HCT116 (cell line): ENCODE measurements at regions not wholly inside any gene's neighbourhood (a gene's known extent, or its start where the extent isn't known, plus 50 kb on each side); places are given as distances from the start of the nearest gene placed in this dataset.

ENCODE experiments used
- ATAC-seq: fragments of 200-7000 bp; cut with Tn5 transposase; 2 replicates; pipeline ENCODE4 v1.9.1; 2020; ENCODE audit warnings: mild to moderate bottlenecking, moderate library complexity
- BruUV-seq: library from RNA; stranded (reverse); fragments of 400-500 nt; replicated peaks from 2 replicates; lab custom pipeline; 2021; lab: Mats Ljungman, UMichigan
- CTCF ChIA-PET: fragments of 300-600 bp; sonication (Branson Sonifier 250); formaldehyde crosslinking; loops from one replicate; lab custom pipeline; 2021; ENCODE audit warnings: antibody characterized with exemption; lab: Charles Lee
- POLR2A ChIA-PET: fragments of 300-600, 350-600 bp; sonication (Branson Sonifier 250); formaldehyde crosslinking; loops from one replicate; lab custom pipeline; 2021; ENCODE audit warnings: antibody characterized with exemption; lab: Charles Lee
- RAD21 ChIA-PET, 2 experiments: fragments of 300-600 bp; sonication (Branson Sonifier 250); formaldehyde crosslinking; loops; one replicate each; lab custom pipeline; 2023; ENCODE audit warnings: low total read pairs in 2 of 2; ENCODE audit not compliant: uncharacterized antibody in 2 of 2, unreplicated experiment in 2 of 2, low non-redundant PET in 1 of 2; lab: Charles Lee
- DNase-seq: peaks from one replicate; pipeline ENCODE4 v3.0.0-alpha.2; 2010; ENCODE audit warnings: low read depth, low spot score
- H2AFZ ChIP-seq: fragments of 200-600 bp; shearing (Covaris generic), sonication (generic); 2 replicates; pipeline ENCODE4 v1.6.1; 2017; ENCODE audit warnings: low read depth, mixed run types, mixed read lengths, antibody characterized with exemption, low read length; ENCODE audit not compliant: poor library complexity, severe bottlenecking
- H3K27ac ChIP-seq: 2 replicates; pipeline ENCODE4 v1.5.1; 2012; ENCODE audit warnings: low read depth, low read length
- H3K27me3 ChIP-seq: fragments of 200-600 bp; sonication (generic); 2 replicates; pipeline ENCODE4 v1.6.1; 2016; ENCODE audit warnings: mixed run types, low read length, mixed read lengths; ENCODE audit not compliant: insufficient read depth
- H3K36me3 ChIP-seq, 2 experiments: fragments of 200-500 bp in 1 of 2; fragments of 200-600 bp in 1 of 2; sonication (Bioruptor generic) in 1 of 2; sonication (generic) in 1 of 2; 2 replicates each; pipeline versions ENCODE4 v1.5.1 to v1.6.1; 2014 to 2016; ENCODE audit warnings: low read length in 2 of 2, inconsistent platforms in 1 of 2, mixed read lengths in 1 of 2, mixed run types in 1 of 2; ENCODE audit not compliant: insufficient read depth in 2 of 2, control insufficient read depth in 1 of 2
- H3K4me1 ChIP-seq, 2 experiments: fragments of 200-600 bp in 1 of 2; sonication (generic) in 1 of 2; 2 replicates each; pipeline versions ENCODE4 v1.5.1 to v1.6.1; 2012 to 2017; ENCODE audit warnings: low read length in 2 of 2, inconsistent platforms in 1 of 2, mild to moderate bottlenecking in 1 of 2, mixed read lengths in 1 of 2, mixed run types in 1 of 2, moderate library complexity in 1 of 2; ENCODE audit not compliant: insufficient read depth in 2 of 2, control insufficient read depth in 1 of 2
- H3K4me2 ChIP-seq: fragments of 200-600 bp; sonication (generic); 2 replicates; pipeline ENCODE4 v1.6.1; 2017; ENCODE audit warnings: mixed run types, low read length, mixed read lengths
- H3K4me3 ChIP-seq, 2 experiments: fragments of 200-600 bp in 1 of 2; sonication (generic) in 1 of 2; replicated peaks in 1 of 2; 2 replicates each; pipeline ENCODE4 v1.5.1; 2011 to 2016; ENCODE audit warnings: low read length in 2 of 2, control low read depth in 1 of 2, low read depth in 1 of 2, mild to moderate bottlenecking in 1 of 2, mixed read lengths in 1 of 2, mixed run types in 1 of 2
- H3K79me2 ChIP-seq: fragments of 200-600 bp; sonication (generic); 2 replicates; pipeline ENCODE4 v1.6.1; 2017; ENCODE audit warnings: mild to moderate bottlenecking, mixed run types, low read length, moderate library complexity, mixed read lengths; ENCODE audit not compliant: insufficient read depth
- H3K9ac ChIP-seq: fragments of 200-600 bp; sonication (generic); 2 replicates; pipeline ENCODE4 v1.6.1; 2016; ENCODE audit warnings: low read length, mixed read lengths
- H3K9me2 ChIP-seq: fragments of 200-600 bp; sonication (generic), shearing (Covaris generic); 2 replicates; pipeline ENCODE4 v1.6.1; 2017; ENCODE audit warnings: mixed run types, mild to moderate bottlenecking, moderate library complexity; ENCODE audit not compliant: insufficient read depth
- H3K9me3 ChIP-seq, 2 experiments: fragments of 200-500 bp in 1 of 2; fragments of 200-600 bp in 1 of 2; sonication (Bioruptor generic) in 1 of 2; sonication (generic) in 1 of 2; 2 replicates each; pipeline ENCODE4 v1.6.1; 2014 to 2017; ENCODE audit warnings: low read length in 2 of 2, mixed read lengths in 2 of 2, inconsistent platforms in 1 of 2, low read depth in 1 of 2, mild to moderate bottlenecking in 1 of 2, mixed run types in 1 of 2, moderate library complexity in 1 of 2; ENCODE audit not compliant: control insufficient read depth in 1 of 2, insufficient read depth in 1 of 2
- H4K20me1 ChIP-seq: fragments of 200-600 bp; sonication (generic), shearing (Covaris generic); 2 replicates; pipeline ENCODE4 v1.6.1; 2017; ENCODE audit warnings: mixed run types, mild to moderate bottlenecking, moderate library complexity; ENCODE audit not compliant: insufficient read depth
- CBX3 ChIP-seq: IDR thresholded peaks from 2 replicates; pipeline ENCODE4 v1.6.1; 2012; ENCODE audit warnings: low read depth
- CEBPB ChIP-seq: IDR thresholded peaks from 2 replicates; pipeline ENCODE4 v1.6.1; 2012; ENCODE audit warnings: low read depth
- EGR1 ChIP-seq: IDR thresholded peaks from 2 replicates; pipeline ENCODE4 v1.6.1; 2012; ENCODE audit warnings: low read depth
- ELF1 ChIP-seq: IDR thresholded peaks from 2 replicates; pipeline ENCODE4 v1.6.1; 2012; ENCODE audit warnings: low read depth, borderline replicate concordance
- FOSL1 ChIP-seq: IDR thresholded peaks from 2 replicates; pipeline ENCODE4 v1.6.1; 2012; ENCODE audit warnings: low read depth
- JUND ChIP-seq: IDR thresholded peaks from 2 replicates; pipeline ENCODE4 v1.6.1; 2012
- MAX ChIP-seq: IDR thresholded peaks from 2 replicates; pipeline ENCODE4 v1.6.1; 2012
- POLR2A ChIP-seq: IDR thresholded peaks from 2 replicates; pipeline ENCODE4 v1.7.0; 2011; ENCODE audit warnings: borderline replicate concordance; ENCODE audit not compliant: insufficient read depth, insufficient read length; ENCODE audit errors: extremely low read depth
- POLR2AphosphoS5 ChIP-seq: IDR thresholded peaks from 2 replicates; pipeline ENCODE4 v1.6.1; 2011; ENCODE audit warnings: mild to moderate bottlenecking, low read depth, low read length, moderate library complexity
- RAD21 ChIP-seq: IDR thresholded peaks from 2 replicates; pipeline ENCODE4 v1.6.1; 2012; ENCODE audit warnings: low read depth, mild to moderate bottlenecking
- SIN3A ChIP-seq: IDR thresholded peaks from 2 replicates; pipeline ENCODE4 v1.6.1; 2012; ENCODE audit warnings: low read depth
- SP1 ChIP-seq: IDR thresholded peaks from 2 replicates; pipeline ENCODE4 v1.6.1; 2012; ENCODE audit warnings: low read depth
- SRF ChIP-seq: IDR thresholded peaks from 2 replicates; pipeline ENCODE4 v1.6.1; 2012; ENCODE audit warnings: low read depth
- TCF7L2 ChIP-seq: IDR thresholded peaks from 2 replicates; pipeline ENCODE4 v1.7.0; 2011; ENCODE audit warnings: borderline replicate concordance, inconsistent platforms; ENCODE audit not compliant: insufficient read depth, insufficient read length; ENCODE audit errors: extremely low read depth
- YY1 ChIP-seq: IDR thresholded peaks from 2 replicates; pipeline ENCODE4 v1.6.1; 2011; ENCODE audit warnings: low read length, low read depth, moderate library complexity, mild to moderate bottlenecking; ENCODE audit not compliant: insufficient replicate concordance; ENCODE audit errors: extremely low read depth
- ZFX ChIP-seq: fragments of 450-650 bp; IDR thresholded peaks from 2 replicates; pipeline ENCODE4 v1.6.1; 2017
- ZNF274 ChIP-seq: fragments of 200-500 bp; sonication (Bioruptor generic); IDR thresholded peaks from 2 replicates; pipeline ENCODE4 v1.6.1; 2014; ENCODE audit warnings: mild to moderate bottlenecking, low read depth, low read length, inconsistent platforms
- intact Hi-C: fragments of 100-400 bp; cut with micrococcal nuclease; formaldehyde crosslinking; loops from 2 replicates; pipeline ENCODE4 v1.10.0; 2022
- TF ChIP-seq, protein P1 (sequence below): IDR thresholded peaks from 2 replicates; pipeline ENCODE4 v1.6.1; 2012; ENCODE audit warnings: low read depth

DNA sequence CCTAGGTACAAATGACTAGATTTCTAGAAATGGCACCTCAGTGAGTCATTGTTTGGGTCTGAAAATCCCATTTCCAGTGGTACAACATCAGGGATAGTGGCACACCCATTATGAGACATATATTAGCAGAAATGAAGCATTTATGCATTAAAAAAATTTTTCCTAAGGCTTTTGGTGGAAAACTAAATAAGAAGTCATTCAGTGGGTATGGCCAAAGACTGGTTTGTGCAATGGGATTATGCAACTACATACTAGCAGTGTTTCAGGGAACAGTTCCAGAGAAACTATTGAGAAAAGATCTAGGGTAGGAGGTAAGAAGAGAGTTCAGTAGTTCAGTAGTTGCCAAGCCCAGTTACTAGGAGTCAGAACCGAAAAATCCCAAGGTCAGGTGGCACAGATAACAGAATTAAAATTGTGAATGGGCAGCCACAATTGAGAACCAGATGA, 106.5 kb upstream of the HAPLN1 start (continued):
- TF ChIP-seq RAD21: no peak
- TF ChIP-seq SP1: no peak
- TF ChIP-seq CBX3: no peak

- H3K4me1 ChIP-seq: no peaks in the 10 kb centered on the region
- POLR2A ChIA-PET: no interaction called here
- no peak overlapping the region for H3K27ac ChIP-seq
- no peak overlapping the region for H3K9ac ChIP-seq
- H3K4me2 ChIP-seq: no peak overlapping the region
- no TSS peak for BruUV-seq
- DNase-seq (no peak), ATAC-seq (no peak)
- H2AFZ ChIP-seq: no peak overlapping the region
- H3K27me3 ChIP-seq: no peaks in the 10 kb centered on the region
- H3K9me2 ChIP-seq: no peaks in the 10 kb centered on the region
- no peaks in the 10 kb centered on the region for H3K9me3 ChIP-seq
- RAD21 ChIA-PET: no interaction called here
- H3K36me3 ChIP-seq: no peaks in the 10 kb centered on the region
- no peaks in the 10 kb centered on the region for H4K20me1 ChIP-seq
- CTCF ChIA-PET: no interaction called here
- no peak overlapping the region for H3K4me3 ChIP-seq
- TF ChIP-seq SP1 (no peak), EGR1 (no peak), SIN3A (no peak), ELF1 (no peak), SRF (no peak), CEBPB (no peak), TCF7L2 (no peak), ZNF274 (no peak), MAX (no peak), FOSL1 (no peak), CBX3 (no peak), YY1 (no peak), ZFX (no peak), JUND (no peak), POLR2AphosphoS5 (no peak), RAD21 (no peak), POLR2A (no peak)
- TF ChIP-seq, protein P1, sequence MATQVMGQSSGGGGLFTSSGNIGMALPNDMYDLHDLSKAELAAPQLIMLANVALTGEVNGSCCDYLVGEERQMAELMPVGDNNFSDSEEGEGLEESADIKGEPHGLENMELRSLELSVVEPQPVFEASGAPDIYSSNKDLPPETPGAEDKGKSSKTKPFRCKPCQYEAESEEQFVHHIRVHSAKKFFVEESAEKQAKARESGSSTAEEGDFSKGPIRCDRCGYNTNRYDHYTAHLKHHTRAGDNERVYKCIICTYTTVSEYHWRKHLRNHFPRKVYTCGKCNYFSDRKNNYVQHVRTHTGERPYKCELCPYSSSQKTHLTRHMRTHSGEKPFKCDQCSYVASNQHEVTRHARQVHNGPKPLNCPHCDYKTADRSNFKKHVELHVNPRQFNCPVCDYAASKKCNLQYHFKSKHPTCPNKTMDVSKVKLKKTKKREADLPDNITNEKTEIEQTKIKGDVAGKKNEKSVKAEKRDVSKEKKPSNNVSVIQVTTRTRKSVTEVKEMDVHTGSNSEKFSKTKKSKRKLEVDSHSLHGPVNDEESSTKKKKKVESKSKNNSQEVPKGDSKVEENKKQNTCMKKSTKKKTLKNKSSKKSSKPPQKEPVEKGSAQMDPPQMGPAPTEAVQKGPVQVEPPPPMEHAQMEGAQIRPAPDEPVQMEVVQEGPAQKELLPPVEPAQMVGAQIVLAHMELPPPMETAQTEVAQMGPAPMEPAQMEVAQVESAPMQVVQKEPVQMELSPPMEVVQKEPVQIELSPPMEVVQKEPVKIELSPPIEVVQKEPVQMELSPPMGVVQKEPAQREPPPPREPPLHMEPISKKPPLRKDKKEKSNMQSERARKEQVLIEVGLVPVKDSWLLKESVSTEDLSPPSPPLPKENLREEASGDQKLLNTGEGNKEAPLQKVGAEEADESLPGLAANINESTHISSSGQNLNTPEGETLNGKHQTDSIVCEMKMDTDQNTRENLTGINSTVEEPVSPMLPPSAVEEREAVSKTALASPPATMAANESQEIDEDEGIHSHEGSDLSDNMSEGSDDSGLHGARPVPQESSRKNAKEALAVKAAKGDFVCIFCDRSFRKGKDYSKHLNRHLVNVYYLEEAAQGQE: no peak
- H3K79me2 ChIP-seq: no peaks in the 10 kb centered on the region
- intact Hi-C loops: no loop called here
Observed at GRCh38 chr5:83817591-83817990, 96.9 kb upstream of the HAPLN1 start.
